AG08395 (cell line): ENCODE measurements at regions not wholly inside any gene's neighbourhood (a gene's known extent, or its start where the extent isn't known, plus 50 kb on each side); places are given as distances from the start of the nearest gene placed in this dataset.

Source experiments
- DNase-seq: peaks from one replicate; pipeline ENCODE4 v3.0.0; 2012; ENCODE audit warnings: mixed read lengths, low spot score

DNA sequence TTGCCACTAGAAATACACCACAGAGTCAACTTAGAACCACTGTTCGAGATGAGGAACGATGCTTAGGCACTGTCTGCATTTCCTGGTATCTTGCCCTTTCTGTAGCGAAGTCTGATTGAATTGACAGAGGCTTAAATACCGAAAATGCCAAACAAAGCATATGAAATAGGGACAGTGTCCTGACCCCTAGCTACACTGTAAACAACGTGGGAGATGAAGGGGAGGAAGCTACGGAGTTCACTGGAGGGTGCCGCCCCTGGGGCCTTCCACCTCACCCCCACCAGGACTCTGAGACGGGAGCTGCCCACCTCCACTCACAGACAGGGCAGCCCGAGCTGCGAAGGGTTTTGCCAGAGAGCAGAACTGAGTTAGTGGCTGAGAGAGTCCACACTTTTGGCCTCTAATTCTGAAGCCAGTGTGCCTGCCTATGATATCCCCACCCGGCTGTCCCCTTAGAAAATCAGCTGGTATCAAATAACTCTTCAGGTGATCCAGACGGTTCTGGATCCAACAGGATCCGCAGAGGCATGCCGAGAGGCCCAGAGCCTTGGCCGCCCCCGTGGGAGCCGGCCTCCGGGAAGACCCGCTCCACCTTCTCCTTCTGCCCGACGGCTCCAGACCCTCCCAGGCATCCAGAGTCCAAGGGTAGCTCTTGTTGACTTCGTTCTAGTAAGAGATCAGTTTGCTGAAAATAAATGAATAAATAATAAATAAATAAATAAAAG, 230.7 kb upstream of the DIO3 start:
- DNase-seq = no peak

DNA sequence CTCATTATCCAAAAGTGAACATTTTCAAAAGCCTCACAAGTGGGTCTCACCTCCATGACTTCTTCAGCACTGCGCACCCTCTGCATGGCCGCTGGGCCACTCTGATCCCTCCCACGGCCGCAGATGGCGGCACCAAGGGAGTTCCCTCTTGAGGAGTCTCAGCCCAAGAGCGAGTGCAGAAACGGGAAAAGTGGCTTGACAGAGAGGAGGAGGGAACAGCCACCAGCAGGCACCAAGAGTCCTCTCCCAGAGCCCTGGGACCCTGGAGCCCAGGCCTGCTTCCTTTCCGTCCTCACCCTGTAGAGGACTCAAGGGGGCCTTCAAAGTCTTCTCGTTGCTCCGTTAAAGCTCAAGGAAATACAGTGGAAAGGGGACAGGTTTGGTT, 230.2 kb upstream of the DIO3 start:
- no peak for DNase-seq

DNA sequence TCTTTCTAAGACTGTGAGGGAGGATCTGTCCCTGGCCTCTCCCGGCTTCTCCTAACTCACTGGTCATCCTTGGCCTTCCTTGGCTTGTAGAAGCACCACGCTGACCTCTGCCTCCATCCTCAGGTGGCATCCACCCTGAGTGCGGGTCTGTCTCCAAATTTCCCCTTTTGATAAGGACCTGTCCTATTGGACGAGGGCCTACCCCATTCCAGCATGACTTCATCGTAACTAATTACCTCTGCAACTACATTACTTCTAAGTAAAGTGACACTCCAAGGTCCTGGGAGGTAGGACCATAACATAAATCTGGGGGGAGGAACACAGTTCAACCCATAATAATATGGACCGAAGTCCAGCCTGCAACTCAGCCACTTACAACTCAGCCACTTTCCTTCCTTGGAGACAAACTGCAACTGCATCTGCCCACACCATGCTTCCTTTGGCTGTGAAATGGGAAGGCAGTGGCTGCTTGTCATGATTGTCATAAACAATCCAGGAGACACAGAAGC, 229.6 kb upstream of the DIO3 start:
- no peak for DNase-seq

DNA sequence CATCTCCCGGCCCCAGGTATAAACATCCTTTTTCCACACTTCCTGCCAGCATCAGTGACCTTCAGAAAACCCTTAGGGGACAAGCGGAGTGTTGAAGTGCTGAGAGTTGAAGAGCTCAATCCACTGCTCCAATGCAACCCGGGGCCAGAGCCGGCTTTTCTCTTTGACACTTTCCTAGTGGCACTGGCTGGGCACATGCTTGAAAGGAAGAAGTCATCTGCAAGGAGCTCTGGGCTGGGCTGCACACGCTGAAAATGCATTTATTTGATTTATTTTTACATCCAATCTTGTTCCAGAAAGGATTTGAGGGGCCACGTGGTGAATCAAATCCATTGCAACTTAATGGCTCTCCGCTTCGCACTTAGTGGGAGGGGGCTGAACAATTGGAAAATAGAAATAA, 229.0 kb upstream of the DIO3 start:
- DNase-seq = no peak

DNA sequence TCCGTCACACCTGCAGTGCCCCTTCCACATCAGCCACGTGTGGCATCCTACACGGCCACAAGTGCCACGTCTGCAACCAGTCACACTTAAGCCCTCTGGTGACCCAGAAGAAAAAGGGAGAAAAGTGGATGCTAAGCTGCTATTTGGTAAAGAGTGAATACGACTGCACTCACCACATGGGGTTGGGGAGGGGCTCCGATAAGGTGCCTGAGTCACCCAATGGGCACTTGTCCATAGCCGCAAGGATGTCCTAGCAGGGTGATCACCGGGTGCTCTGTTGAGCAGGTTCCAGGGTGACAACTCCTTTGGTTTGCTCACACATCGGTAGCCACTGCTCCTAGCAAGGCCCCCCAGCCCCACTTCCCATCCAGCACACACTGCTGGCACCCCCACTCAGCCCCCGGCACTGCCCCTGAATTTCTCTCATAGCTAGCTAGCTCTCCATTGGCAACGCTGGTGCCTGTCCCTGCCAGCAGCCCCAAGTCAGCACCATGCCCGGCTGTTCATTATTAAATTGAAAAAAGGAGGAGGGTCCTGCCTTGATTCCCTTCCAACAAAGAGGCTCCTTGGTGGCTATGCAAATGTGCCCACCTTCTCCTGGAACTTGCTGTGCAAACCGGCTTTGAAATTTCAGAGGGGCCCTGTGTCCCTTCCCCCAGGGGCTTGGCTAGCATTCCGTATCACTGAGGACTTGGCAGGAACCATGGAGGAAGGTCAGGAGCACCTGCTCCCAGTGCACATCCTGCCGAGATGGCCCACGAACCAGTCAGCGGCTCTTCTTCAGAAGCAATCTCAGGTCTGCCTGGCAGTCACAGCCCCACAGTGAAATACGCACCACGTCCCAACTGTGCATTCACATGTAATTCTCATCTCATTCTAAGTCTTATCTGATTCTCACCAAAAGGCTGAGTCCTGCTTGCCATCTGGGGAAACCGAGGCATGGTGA, 227.7 kb upstream of the DIO3 start:
- no peak for DNase-seq

DNA sequence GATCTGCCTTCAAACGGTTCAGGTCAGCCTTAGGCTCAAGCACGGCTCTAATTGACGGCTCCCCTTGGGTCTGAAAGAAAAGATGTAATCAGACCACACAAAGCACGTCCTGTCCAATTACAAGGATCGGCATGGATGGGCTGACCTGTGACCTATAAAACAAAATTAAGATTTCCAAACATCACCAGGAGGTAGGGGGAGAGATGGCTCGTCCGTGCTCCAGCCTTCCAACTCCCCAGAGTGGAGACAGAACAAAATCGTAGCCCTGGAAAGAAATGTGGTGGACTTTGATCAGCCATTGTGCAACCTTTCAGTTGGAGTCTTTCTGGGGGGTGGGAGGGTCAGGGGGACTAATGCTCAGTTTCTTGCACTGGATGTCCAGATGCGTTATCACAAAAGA, 226.6 kb upstream of the DIO3 start:
- no peak for DNase-seq

DNA sequence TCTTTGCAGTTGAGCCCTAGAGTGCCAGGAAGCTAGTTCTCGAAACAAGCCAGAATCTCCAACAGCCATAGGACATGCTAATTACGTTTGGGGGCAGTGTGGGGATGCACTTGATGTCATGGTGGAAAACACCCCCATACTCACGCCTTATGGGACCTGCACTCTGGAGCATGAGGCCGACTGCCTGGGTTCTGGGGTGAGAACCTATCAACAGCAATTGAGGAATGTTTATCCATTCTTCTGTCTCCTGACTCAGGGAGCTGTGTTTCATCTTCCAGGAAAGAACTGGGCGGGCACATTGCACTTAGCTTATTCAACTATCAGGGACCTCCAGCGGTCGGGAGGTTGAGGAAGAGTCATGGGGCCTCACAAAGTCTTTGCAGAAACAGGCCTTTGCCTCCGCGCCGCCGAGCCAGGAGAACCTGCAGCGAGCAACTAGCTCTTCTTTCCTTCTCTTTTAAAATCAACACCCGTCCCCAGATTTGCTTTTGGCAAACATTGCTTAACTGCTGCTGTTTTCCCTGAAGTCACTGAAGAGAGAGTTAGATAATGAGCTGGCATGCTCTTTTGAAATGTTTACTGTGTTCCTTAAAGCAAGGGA, 226.1 kb upstream of the DIO3 start:
- DNase-seq = no peak

DNA sequence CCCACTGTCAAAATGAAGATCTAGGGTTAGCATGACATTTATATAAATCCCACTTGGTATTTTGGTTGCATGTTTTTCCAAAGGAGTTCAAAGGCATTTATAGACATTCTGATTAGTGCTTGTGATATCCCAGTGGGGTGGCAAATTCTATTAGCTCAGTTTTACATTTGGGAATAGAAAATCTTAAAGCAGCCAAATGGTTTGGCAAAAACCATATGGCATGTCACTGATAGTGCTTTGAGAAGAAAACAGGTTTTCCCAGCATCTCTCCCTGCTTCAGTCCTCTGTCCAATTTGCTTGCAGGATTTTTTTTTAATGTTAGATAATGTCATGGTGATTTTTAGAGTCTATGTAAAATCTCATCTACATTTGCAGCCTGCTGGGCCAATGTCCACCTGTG, 225.1 kb upstream of the DIO3 start:
- no peak for DNase-seq

DNA sequence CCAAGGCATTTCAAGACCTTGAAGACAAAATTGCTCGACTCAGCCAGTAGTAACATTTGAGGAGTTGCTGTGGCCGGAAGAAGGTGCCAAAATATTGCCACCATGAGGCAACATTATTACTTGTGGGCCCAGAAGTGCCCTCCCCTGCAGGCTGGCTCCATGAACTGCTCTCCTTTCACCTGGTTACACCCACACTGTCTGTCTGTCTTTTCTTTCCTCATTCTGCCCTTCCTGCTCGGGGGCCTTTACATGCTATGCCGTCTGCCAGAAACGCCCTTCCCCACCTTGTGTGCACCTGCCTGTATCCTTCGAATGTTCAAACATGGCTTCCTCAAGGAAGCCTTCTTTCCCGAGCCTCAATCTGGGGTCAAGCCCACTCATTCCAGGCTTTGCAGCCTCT, 224.2 kb upstream of the DIO3 start:
- no peak for DNase-seq

DNA sequence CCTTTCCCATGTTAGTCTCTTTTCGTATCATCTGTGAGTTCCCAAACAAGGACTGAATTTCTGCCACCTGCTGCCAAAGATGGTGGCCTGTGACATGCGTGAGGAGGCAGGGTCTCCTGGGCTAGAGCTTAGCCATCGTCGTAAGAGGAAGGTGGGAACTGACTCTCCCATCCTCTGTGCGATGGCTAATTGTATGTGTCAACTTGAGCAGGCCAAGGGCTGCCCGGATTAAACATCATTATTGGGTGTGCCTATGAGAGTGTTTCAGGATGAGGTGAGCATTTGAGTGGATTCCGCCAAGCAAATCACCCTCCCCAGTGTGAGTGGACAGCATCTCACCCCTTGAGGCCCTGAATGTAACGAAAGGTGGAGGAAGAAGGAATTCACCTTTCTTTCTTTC, 220.7 kb upstream of the DIO3 start:
- no peak for DNase-seq

DNA sequence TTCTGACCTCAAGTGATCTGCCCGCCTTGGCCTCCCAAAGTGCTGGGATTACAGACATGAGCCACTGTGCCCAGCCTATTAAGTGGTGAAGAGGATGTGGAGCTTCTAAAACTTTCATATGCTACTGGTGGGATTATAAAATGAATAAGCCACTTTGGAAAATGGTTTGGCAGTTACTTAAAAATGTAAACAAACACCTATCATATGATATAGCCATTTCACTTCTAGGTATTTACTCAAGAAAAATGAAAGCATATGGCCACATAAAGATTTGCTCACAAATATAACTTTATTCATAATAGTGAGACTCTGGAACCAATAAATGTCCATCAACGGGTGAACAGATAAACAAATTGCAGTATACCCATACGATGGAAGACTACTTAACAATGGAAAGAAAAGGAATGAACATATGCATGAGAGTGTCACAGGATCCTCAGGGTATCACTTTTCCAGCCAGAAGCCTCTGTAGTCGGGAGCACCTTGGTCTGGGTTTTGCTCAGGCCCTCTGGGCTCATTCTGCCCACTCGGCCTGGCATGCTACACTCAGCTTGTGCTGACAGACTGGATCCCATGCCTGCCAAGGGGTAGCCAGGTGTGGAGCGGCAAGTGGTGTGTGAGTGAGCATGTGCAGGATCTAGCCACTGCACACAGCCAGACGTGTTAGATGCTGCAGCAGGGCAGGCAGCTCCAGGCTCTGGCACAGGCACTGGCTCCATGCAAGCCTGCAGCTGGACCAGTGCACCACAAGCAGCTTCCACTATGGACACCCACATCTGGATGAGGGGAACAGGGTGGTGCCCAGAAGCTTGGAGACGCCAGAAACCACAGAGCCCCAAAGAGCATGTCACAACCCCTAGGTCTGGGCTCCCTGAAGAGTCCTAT, 213.2 kb upstream of the DIO3 start:
- no peak for DNase-seq

DNA sequence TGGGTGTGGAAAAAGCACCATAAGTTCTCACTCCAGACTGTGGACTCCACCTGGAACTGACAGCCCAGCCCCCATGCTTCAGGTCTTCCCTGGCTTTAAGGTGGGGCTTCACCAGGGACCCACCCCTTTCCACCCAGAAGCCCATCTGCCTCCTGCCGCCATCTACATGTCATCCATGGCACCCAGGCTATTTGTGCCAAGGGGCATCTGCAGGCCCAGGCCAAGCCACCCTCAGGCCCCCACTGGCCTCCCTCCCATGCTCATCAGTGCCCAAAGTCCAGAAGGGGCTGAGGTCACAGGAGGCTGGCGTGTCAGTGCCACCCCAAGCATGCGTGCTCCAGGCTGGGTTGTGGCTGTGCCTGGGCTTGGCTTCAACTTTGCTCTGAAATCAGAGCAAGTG, 212.2 kb upstream of the DIO3 start:
- DNase-seq = no peak

DNA sequence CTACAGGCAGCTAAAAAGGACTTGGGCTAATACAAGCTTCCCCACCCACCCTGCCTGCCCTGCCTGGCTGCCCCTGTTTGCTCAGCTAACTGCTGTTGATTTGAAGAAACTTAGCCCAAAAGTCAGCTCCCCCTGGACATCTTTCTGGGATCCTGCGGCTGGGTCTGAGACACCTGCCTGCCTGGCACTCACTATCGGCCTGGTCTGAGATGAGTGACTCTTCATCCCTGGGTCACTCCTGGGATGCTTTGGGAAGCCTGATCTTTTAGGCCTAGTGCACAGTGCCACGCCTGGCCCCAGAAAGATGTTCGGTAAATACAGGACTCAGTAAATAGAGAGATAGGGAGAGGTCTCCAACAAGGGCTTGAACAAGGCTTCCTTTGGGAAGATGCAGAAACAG, 211.3 kb upstream of the DIO3 start:
- DNase-seq = no peak

DNA sequence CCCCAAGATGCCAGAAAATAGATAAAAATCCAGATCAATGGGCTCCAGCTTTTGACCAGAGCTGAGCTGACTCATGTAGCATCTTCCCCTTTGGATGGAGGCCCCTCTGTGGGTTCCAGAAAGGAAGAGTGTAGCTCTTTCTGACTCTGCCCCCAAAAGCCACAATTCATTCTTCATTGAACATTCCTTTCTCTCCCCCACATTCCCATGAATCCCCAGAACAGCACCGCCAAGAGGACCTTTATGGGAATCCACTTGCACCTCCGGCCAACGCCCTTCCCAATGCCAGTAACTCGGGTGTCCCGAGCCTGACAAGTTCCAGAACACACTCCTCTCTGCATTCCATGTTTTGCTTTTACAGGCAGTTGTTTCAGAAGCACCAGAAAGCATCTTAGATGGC, 210.6 kb upstream of the DIO3 start:
- no peak for DNase-seq

DNA sequence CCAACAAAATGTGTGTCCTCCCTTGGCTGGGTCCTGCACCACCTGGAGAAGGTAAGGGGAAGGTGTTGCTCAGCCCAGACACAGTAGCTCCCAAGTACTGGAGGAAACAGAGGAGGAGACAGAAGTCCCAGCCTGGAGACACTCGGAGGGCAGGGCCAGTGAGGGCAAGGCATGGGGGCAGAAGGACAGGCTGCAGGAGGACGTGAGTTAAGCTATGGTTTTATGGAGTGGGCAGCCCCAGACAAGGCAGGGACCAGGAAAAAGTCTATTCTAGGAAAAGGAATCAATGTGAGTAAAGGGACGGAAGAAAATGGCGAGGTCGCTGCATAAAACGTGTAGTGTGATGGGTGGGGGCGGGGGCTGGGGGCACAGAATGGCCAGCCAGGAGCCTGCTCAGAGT, 210.1 kb upstream of the DIO3 start:
- no peak for DNase-seq

DNA sequence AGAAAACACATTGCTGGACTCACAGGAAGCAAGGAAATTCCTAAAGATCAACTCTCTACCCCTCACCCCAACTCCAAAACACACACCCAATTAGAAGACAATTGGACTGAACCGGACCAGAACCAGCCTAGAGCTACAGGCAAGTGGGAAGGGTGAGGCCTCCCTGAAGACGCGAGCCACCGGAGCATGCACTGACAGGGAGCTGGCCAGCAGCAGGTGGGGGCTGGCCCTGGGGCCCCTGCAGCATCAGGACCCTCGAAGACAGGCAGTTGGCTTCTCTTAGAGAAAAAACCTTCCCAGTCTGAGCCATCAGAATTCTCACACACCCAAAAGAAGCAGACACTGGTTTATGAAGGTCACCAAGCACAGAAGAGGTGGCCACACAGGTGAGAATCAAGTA, 209.5 kb upstream of the DIO3 start:
- no peak for DNase-seq

DNA sequence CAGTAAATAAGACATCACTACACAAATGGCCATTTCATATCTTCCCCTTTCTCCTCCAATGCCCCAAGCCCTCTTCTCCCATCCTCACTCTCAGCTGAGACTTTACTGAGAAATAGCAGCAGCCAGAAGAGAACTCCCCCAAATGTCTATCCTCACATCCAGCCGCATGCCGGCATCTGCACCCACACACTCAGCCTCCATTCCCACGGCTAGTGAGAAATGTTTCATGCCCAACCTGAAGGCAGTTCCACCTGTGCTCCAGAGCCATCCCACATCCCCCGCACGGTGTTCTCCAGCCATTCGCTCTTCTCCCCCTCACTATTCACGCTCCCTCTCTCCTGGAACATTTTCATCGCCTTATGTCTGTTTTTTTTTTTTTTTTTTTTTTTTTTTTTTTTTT, 208.7 kb upstream of the DIO3 start:
- no peak for DNase-seq

DNA sequence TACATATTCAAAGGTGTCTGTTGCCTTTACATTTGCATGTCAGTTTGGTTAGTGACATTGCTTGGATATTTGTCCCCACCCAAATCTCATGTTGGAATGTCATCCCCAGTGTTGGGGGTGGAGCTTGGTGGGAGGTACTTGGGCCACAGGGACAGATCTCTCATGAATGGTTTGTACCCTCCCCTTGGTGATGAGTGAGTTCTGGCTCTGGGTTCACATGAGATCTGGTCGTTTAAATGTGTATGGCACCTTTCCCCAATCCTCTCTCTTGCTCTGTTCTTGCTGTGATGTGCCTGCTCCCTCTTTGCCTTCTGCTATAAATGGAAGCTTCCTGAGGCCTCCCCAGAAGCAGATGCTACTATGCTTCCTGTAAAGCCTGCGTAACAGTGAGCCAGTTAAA, 207.9 kb upstream of the DIO3 start:
- no peak for DNase-seq

DNA sequence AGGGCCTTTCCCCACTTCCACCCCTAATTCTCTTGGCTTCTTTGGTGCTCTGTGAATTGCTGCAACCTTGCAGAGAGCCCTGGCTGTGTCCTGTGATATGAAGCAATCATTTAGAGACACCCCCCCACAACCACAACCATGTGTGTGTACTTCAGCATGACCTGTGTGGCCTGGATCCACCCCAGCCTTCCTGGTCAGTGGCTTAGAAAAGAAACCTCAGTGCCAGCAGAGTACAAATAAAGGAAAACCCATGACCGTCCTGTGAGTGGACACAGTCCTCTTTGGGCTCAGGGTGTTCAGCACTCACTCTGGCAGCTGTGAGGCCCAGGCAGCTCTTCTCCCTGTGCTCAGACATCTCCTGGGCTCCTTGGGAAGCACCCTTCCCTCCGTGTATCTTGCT, 206.6 kb upstream of the DIO3 start:
- no peak for DNase-seq

DNA sequence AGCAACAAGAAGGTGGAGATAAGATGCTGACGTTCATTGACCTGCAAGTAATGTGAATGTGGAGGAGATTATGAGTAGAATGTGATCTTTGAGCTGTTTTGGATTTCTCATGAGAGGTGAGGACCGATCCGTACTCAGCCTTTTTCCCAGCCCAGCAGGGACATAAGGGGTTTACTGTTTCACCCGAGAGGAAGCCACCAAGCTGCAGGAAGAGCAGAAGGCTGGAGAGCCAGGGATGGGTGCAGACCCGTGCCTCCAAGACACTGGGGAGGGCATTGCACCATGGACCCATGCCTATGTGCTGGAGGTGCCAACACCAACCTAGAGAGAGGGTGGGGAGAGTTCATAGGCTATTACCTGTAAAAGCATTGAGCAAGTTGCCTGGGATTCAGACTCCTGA, 206.0 kb upstream of the DIO3 start:
- no peak for DNase-seq

DNA sequence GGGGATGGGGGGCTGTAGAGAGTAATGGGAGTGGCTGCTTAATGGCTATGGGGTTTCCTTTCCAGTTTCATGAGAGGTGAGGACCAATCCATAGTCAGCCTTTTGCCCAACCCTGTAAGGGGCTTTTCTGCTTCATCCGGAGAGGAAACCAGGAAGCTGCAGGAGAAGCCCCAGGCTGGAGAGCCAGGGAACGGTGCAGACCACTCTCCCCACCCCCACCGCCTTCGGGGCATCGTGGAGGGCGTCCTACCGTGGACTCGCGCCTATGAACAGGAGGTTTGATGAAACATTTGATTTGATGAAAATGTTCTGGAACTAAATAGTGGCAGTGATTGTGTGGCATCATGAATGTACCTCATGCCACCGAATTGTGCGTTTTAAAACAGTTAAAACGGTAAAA, 204.3 kb upstream of the DIO3 start:
- no peak for DNase-seq
